ENCODE measurements at regions not wholly inside any gene's neighbourhood (a gene's known extent, or its start where the extent isn't known, plus 50 kb on each side); places are given as distances from the start of the nearest gene placed in this dataset.

- ChIA-PET CTCF (interaction anchor here (1.6 kb wide), 1 partner anchor 7 kb away, joined by 10 read pairs; no protein-coding TSS in a partner anchor), POLR2A (no interaction called here)
- no peak for TF ChIP-seq LEF1 (IDR thresholded peaks at IDR 0.05; ENCODE audit: borderline replicate concordance)
- no peak for TF ChIP-seq L3MBTL2 (conservative IDR thresholded peaks at IDR 0.05)
- no peak for TF ChIP-seq TARDBP (IDR thresholded peaks at IDR 0.05)
- TF ChIP-seq FOXA1 (IDR thresholded peaks at IDR 0.05), result no peak
- no peak for TF ChIP-seq HDGF (IDR thresholded peaks at IDR 0.05; ENCODE audit: borderline replicate concordance)
- TF ChIP-seq PKNOX1 (IDR thresholded peaks at IDR 0.05), result no peak
- TF ChIP-seq ARNT (IDR thresholded peaks at IDR 0.05), result no peak
- TF ChIP-seq FOXM1 (IDR thresholded peaks at IDR 0.05; ENCODE audit: borderline replicate concordance), result no peak
- no peak for TF ChIP-seq SP1 (IDR thresholded peaks at IDR 0.05)
- DNase-seq (ENCODE audit: extremely low spot score), result no peak
Observed at GRCh38 chr5:61666064-61666621, 334.1 kb downstream of the ZSWIM6 start.

- DNase-seq (ENCODE audit: extremely low spot score), result no peak
- CTCF ChIA-PET, result interaction anchor here (1.6 kb wide), 1 partner anchor 9 kb away, joined by 10 read pairs; no protein-coding TSS in a partner anchor
- POLR2A ChIA-PET, result no interaction called here
- TF ChIP-seq NFRKB (IDR thresholded peaks at IDR 0.05) (no peak), FOXK2 (IDR thresholded peaks at IDR 0.05) (no peak), L3MBTL2 (conservative IDR thresholded peaks at IDR 0.05) (no peak), SP1 (IDR thresholded peaks at IDR 0.05) (no peak), ELF4 (IDR thresholded peaks at IDR 0.05) (no peak), LEF1 (IDR thresholded peaks at IDR 0.05; ENCODE audit: borderline replicate concordance) (no peak), CTBP1 (IDR thresholded peaks at IDR 0.05; ENCODE audit: borderline replicate concordance) (no peak), ZNF384 (IDR thresholded peaks at IDR 0.05) (no peak), PKNOX1 (IDR thresholded peaks at IDR 0.05) (no peak), SUZ12 (IDR thresholded peaks at IDR 0.05) (no peak), BHLHE40 (IDR thresholded peaks at IDR 0.05; ENCODE audit: borderline replicate concordance) (no peak)
Observed at GRCh38 chr5:61667525-61668218, 335.6 kb downstream of the ZSWIM6 start.

- POLR2A ChIA-PET, result no interaction called here
- DNase-seq (ENCODE audit: extremely low spot score), result no peak
- TF ChIP-seq FOXM1 (IDR thresholded peaks at IDR 0.05; ENCODE audit: borderline replicate concordance) (no peak), LEF1 (IDR thresholded peaks at IDR 0.05; ENCODE audit: borderline replicate concordance) (no peak), SP1 (IDR thresholded peaks at IDR 0.05) (no peak), NFRKB (IDR thresholded peaks at IDR 0.05) (no peak), CTBP1 (IDR thresholded peaks at IDR 0.05; ENCODE audit: borderline replicate concordance) (no peak), PKNOX1 (IDR thresholded peaks at IDR 0.05) (no peak), ARNT (IDR thresholded peaks at IDR 0.05) (no peak), TARDBP (IDR thresholded peaks at IDR 0.05) (no peak), L3MBTL2 (conservative IDR thresholded peaks at IDR 0.05) (no peak), ZNF384 (IDR thresholded peaks at IDR 0.05) (no peak), FOXK2 (IDR thresholded peaks at IDR 0.05) (no peak), SUZ12 (IDR thresholded peaks at IDR 0.05) (no peak), HDGF (IDR thresholded peaks at IDR 0.05; ENCODE audit: borderline replicate concordance) (no peak), BHLHE40 (IDR thresholded peaks at IDR 0.05; ENCODE audit: borderline replicate concordance) (no peak), FOXA1 (IDR thresholded peaks at IDR 0.05) (no peak), ELF4 (IDR thresholded peaks at IDR 0.05) (no peak)
- CTCF ChIA-PET, result no interaction called here
Observed at GRCh38 chr5:61669531-61669930, 337.5 kb downstream of the ZSWIM6 start.

- DNase-seq (ENCODE audit: extremely low spot score), result no peak
- ChIA-PET POLR2A (no interaction called here), CTCF (no interaction called here)
- TF ChIP-seq FOXA1 (IDR thresholded peaks at IDR 0.05), result no peak
- TF ChIP-seq NFRKB (IDR thresholded peaks at IDR 0.05), result no peak
- TF ChIP-seq FOXK2 (IDR thresholded peaks at IDR 0.05), result no peak
- TF ChIP-seq HDGF (IDR thresholded peaks at IDR 0.05; ENCODE audit: borderline replicate concordance), result no peak
- no peak for TF ChIP-seq ARNT (IDR thresholded peaks at IDR 0.05)
Observed at GRCh38 chr5:61670941-61671340, 338.9 kb downstream of the ZSWIM6 start.

GRCh38 chr5:61673007-61673735 is 341.1 kb downstream of the ZSWIM6 start:
- DNase-seq (ENCODE audit: extremely low spot score), result no peak
- POLR2A ChIA-PET, result no interaction called here
- TF ChIP-seq ELF4 (IDR thresholded peaks at IDR 0.05) (no peak), L3MBTL2 (conservative IDR thresholded peaks at IDR 0.05) (no peak), FOXM1 (IDR thresholded peaks at IDR 0.05; ENCODE audit: borderline replicate concordance) (no peak), TARDBP (IDR thresholded peaks at IDR 0.05) (no peak), CTBP1 (IDR thresholded peaks at IDR 0.05; ENCODE audit: borderline replicate concordance) (no peak), HDGF (IDR thresholded peaks at IDR 0.05; ENCODE audit: borderline replicate concordance) (no peak), LEF1 (IDR thresholded peaks at IDR 0.05; ENCODE audit: borderline replicate concordance) (no peak), SUZ12 (IDR thresholded peaks at IDR 0.05) (no peak), ARNT (IDR thresholded peaks at IDR 0.05) (no peak), PKNOX1 (IDR thresholded peaks at IDR 0.05) (no peak), ZNF384 (IDR thresholded peaks at IDR 0.05) (no peak), FOXA1 (IDR thresholded peaks at IDR 0.05) (no peak), BHLHE40 (IDR thresholded peaks at IDR 0.05; ENCODE audit: borderline replicate concordance) (no peak), SP1 (IDR thresholded peaks at IDR 0.05) (no peak), NFRKB (IDR thresholded peaks at IDR 0.05) (no peak), FOXK2 (IDR thresholded peaks at IDR 0.05) (no peak)
- CTCF ChIA-PET, result interaction anchor here (0.8 kb wide), 1 partner anchor 9 kb away, joined by 3 read pairs; no protein-coding TSS in a partner anchor
